Cardiac fibroblast (primary cell): ENCODE measurements at regions not wholly inside any gene's neighbourhood (a gene's known extent, or its start where the extent isn't known, plus 50 kb on each side); places are given as distances from the start of the nearest gene placed in this dataset.
"Not testable (repeated sequence)": the region's sequence is repeated elsewhere in the genome, so short reads cannot be mapped to it uniquely, and the experiment has no call there.

Source experiments
- DNase-seq, 2 donors: peaks; one replicate each; pipeline versions ENCODE4 v3.0.0 to v3.0.0-alpha.2; 2010; ENCODE audit warnings: low read depth in 2 of 2
- H3K4me3 ChIP-seq, 2 donors: replicated peaks in 1 of 2; 1 replicate in 1 of 2; 2 replicates in 1 of 2; pipeline ENCODE4 v1.5.1; 2011; ENCODE audit warnings: low read depth in 2 of 2, low read length in 2 of 2, mild to moderate bottlenecking in 2 of 2, moderate library complexity in 1 of 2
- CTCF ChIP-seq: IDR thresholded peaks from one replicate; pipeline ENCODE4 v1.5.1; 2011; ENCODE audit warnings: low read depth, mild to moderate bottlenecking, low read length, inconsistent platforms

DNA sequence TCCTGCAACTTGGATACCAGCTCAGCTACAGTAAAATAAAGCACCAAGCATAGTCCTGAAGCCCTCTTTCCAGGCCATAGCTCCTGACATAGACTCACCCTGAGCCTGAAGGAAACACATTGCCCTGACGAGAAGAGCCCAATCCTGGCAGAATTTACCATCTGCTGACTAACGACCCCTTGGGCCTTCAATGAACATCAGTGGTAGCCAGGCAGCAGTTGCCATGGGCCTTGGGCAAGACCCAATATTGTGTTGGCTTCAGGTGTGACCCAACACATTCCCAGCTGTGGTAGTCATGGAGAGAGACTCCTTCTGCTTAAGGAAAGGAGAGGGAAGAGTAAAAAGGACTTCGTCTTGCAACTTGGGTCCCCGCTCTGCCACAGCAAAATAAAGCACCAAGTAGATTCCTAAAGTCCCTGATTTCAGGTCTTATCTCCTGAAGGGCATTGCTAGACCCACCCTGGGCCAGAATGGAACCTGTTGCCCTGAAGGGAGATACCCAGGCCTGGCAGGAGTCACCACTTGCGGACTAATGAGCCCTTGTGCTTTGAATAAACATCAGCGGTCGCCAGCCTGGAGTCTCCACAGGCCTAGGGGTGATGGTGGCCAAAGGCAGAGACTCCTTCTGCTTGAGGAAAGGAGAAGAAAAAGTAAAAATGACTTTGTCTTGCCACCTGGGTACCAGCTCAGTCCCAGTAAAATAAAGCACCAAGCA, 902.6 kb downstream of the C4orf33 start:
- TF ChIP-seq CTCF = no peak
- no peak for DNase-seq
- H3K4me3 ChIP-seq = no peak overlapping the region

DNA sequence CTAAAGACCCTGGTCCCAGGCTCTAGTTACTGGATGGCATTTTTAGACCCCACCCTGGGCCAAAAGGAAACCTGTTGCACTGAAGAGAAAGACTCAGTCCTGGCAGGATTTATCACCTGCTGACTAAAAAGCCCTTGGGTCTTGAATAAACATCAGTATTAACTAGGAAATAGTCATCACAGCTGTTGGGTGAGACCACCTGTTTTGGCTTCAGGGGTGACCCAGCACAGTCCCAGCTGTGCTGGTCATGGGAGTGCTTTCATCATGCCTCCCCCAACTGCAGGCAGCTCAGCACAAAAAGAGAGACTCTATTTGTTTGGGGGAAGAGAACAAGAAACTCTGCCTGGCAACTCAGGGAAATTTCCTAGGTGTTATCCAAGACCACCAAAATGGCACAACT, 903.2 kb downstream of the C4orf33 start:
- no peak for DNase-seq
- no peak for TF ChIP-seq CTCF
- no peak overlapping the region for H3K4me3 ChIP-seq

DNA sequence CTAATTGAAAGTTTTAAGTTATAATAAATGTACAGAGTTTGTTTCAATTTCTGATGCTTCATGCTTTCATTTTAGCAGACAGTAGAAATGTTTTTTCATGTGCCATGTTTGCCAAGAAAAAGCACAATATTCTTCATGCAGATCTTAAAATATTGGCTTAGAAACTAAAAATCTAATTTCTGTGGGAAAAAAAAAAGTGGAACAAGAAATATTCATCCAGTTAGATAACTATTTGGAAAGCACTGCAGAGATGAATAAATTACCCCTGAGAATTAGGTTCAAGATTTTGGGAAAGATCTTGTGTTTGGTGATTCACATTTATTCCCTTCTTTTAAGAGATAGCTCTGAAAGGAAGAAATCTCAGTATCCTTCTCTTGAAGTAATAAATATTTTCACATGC, 912.5 kb downstream of the C4orf33 start:
- no peak for DNase-seq
- H3K4me3 ChIP-seq = no peak overlapping the region
- TF ChIP-seq CTCF = no peak

DNA sequence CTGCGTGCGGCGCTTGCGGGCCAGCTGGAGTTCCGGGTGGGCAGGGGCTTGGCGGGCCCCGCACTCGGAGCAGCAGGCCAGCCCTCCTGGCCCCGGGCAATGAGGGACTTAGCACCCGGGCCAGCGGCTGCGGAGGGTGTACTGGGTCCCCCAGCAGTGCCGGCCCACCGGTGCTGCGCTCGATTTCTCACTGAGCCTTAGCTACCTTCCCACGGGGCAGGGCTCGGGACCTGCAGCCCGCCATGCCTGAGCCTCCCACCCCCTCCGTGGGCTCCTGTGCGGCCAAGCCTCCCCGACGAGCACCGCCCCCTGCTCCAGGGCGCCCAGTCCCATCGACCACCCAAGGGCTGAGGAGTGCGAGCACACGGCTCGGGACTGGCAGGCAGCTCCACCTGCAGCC, 916.9 kb downstream of the C4orf33 start:
- DNase-seq, H3K4me3 ChIP-seq: not testable (repeated sequence)

- no peak for TF ChIP-seq CTCF
- DNase-seq = no peak
- H3K4me3 ChIP-seq = no peak overlapping the region
Observed at GRCh38 chr4:130021706-130022105, 925.8 kb downstream of the C4orf33 start.

DNA sequence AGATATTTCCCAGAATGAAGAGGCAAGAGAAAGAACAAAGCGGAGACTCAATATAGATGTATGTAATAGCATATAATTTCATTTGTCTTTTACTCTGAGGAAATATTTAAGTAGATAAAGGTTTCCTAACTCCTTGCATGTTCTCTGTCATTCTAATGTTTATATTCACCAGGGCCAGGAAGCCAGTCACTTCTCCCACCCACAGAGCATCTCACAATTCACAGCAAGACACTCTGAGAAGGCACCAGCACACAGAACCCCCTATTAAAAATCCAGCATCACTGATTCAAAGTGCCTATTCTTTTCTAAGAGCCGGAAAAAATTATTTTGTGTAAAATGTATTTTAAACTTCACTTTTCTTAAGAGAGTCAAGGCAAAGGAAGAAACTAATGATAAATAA, 927.1 kb downstream of the C4orf33 start:
- no peak overlapping the region for H3K4me3 ChIP-seq
- DNase-seq = no peak
- TF ChIP-seq CTCF = no peak

DNA sequence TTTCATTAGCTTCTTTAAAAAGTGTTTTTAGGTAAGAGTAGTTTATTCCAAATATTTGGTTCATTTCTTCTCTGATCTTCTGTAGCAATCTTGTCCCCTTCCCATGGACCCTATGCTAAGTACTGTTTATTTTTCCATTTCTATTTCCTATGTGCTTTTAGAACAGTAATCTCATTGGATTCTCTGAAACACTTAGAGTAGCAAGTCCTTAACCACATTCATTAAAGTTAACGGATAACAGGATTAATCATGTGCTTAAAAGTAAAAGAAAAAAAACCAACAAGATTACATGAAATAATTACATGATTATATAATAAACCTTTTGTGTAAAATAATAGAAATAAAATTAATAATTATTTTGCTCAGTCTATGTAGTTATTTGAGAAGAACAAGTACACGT, 929.7 kb downstream of the C4orf33 start:
- H3K4me3 ChIP-seq = no peak overlapping the region
- DNase-seq = no peak
- TF ChIP-seq CTCF = no peak
